ENCODE measurements at regions not wholly inside any gene's neighbourhood (a gene's known extent, or its start where the extent isn't known, plus 50 kb on each side); places are given as distances from the start of the nearest gene placed in this dataset.

- no peak overlapping the region for H2AK5ac ChIP-seq (ENCODE audit: low read length, severe bottlenecking)
- H3K36me3 ChIP-seq (ENCODE audit: control insufficient read depth in 1 of 2, insufficient read depth in 2 of 2, low read depth in 1 of 2, low read length in 2 of 2), result no peaks in the 10 kb centered on the region
- no peak overlapping the region for H2BK5ac ChIP-seq (ENCODE audit: low read depth, low read length, poor library complexity, severe bottlenecking)
- no peak for DNase-seq
- no peak overlapping the region for H3K4me3 ChIP-seq (ENCODE audit: insufficient read depth in 1 of 2, low read depth in 1 of 2, low read length in 2 of 2)
- no peak overlapping the region for H2BK15ac ChIP-seq (ENCODE audit: low read depth, poor library complexity, severe bottlenecking)
- 76% methylated on average over 5 of the region's 5 CpGs for WGBS
- H2BK12ac ChIP-seq (ENCODE audit: low read length in 2 of 2), result no peak overlapping the region
- H3K4me2 ChIP-seq (ENCODE audit: low read length, poor library complexity, severe bottlenecking), result no peak overlapping the region
- H3K14ac ChIP-seq (ENCODE audit: low read length in 2 of 2), result no peak overlapping the region
- no peaks in the 10 kb centered on the region for H3K4me1 ChIP-seq (ENCODE audit: control insufficient read depth, insufficient read depth, low read depth, low read length)
- no peak overlapping the region for H4K8ac ChIP-seq (ENCODE audit: low read length)
- no peak overlapping the region for H3K23ac ChIP-seq (ENCODE audit: low read length in 2 of 2)
- no peak overlapping the region for H3K18ac ChIP-seq (ENCODE audit: low read depth in 1 of 2, low read length in 2 of 2)
- no peaks in the 10 kb centered on the region for H3K79me1 ChIP-seq (replicated peaks; ENCODE audit: low read length, poor library complexity, severe bottlenecking)
- H3K9ac ChIP-seq (ENCODE audit: low read length), result no peak overlapping the region
- H3K27ac ChIP-seq (ENCODE audit: low read length, poor library complexity, severe bottlenecking), result no peak overlapping the region
- no peak overlapping the region for H4K91ac ChIP-seq (ENCODE audit: low read length)
- no peak overlapping the region for H2BK120ac ChIP-seq (ENCODE audit: low read depth, low read length)
- H3K27me3 ChIP-seq (ENCODE audit: control insufficient read depth in 1 of 2, insufficient read depth in 1 of 2, low read length in 2 of 2), result no peaks in the 10 kb centered on the region
- no peak overlapping the region for H2AFZ ChIP-seq (ENCODE audit: low read depth, low read length)
- H3K4ac ChIP-seq (ENCODE audit: low read depth in 1 of 2, low read length in 2 of 2), result no peak overlapping the region
- H3K9me3 ChIP-seq (ENCODE audit: control insufficient read depth, low read length), result no peaks in the 10 kb centered on the region
These were observed 529.2 kb downstream of the HAO1 start for GRCh38 chr20:7411075-7411474.

DNA sequence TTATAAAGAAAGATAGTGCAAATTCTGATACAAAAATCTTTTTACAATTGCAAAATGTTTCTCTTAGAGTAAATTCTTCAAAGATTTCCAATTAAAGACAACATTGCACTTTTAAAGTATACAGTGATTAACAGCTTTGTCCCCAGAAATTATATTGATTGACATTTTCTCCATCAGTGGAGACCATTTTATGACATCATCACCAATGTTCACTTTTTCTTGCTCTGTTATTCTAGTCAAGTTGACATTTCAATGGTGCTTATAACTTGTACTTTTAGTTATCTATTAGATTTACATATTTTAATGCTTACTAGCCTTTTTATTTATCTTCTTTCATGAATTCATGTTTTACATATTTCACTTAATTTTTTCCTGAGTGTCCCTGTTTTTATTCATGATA lies 524.8 kb downstream of the HAO1 start:
- no peak overlapping the region for H3K27ac ChIP-seq (ENCODE audit: low read length, poor library complexity, severe bottlenecking)
- no peak overlapping the region for H3K4me2 ChIP-seq (ENCODE audit: low read length, poor library complexity, severe bottlenecking)
- H2BK120ac ChIP-seq (ENCODE audit: low read depth, low read length), result no peak overlapping the region
- H3K14ac ChIP-seq (ENCODE audit: low read length in 2 of 2), result no peak overlapping the region
- no peak overlapping the region for H2AFZ ChIP-seq (ENCODE audit: low read depth, low read length)
- no peak for DNase-seq
- H3K36me3 ChIP-seq (ENCODE audit: control insufficient read depth in 1 of 2, insufficient read depth in 2 of 2, low read depth in 1 of 2, low read length in 2 of 2), result no peaks in the 10 kb centered on the region
- H2AK5ac ChIP-seq (ENCODE audit: low read length, severe bottlenecking), result no peak overlapping the region
- no peak overlapping the region for H3K4me3 ChIP-seq (ENCODE audit: insufficient read depth in 1 of 2, low read depth in 1 of 2, low read length in 2 of 2)
- no peak overlapping the region for H3K4ac ChIP-seq (ENCODE audit: low read depth in 1 of 2, low read length in 2 of 2)
- H2BK12ac ChIP-seq (ENCODE audit: low read length in 2 of 2), result no peak overlapping the region
- no peaks in the 10 kb centered on the region for H3K9me3 ChIP-seq (ENCODE audit: control insufficient read depth, low read length)
- H3K27me3 ChIP-seq (ENCODE audit: control insufficient read depth in 1 of 2, insufficient read depth in 1 of 2, low read length in 2 of 2), result no peaks in the 10 kb centered on the region
- H3K4me1 ChIP-seq (ENCODE audit: control insufficient read depth, insufficient read depth, low read depth, low read length), result no peaks in the 10 kb centered on the region
- no peak overlapping the region for H3K9ac ChIP-seq (ENCODE audit: low read length)
- H4K91ac ChIP-seq (ENCODE audit: low read length), result no peak overlapping the region
- no peaks in the 10 kb centered on the region for H3K79me1 ChIP-seq (replicated peaks; ENCODE audit: low read length, poor library complexity, severe bottlenecking)
- no peak overlapping the region for H3K23ac ChIP-seq (ENCODE audit: low read length in 2 of 2)
- H2BK5ac ChIP-seq (ENCODE audit: low read depth, low read length, poor library complexity, severe bottlenecking), result no peak overlapping the region
- H2BK15ac ChIP-seq (ENCODE audit: low read depth, poor library complexity, severe bottlenecking), result no peak overlapping the region
- H4K8ac ChIP-seq (ENCODE audit: low read length), result no peak overlapping the region
- no peak overlapping the region for H3K18ac ChIP-seq (ENCODE audit: low read depth in 1 of 2, low read length in 2 of 2)

- no peaks in the 10 kb centered on the region for H3K27me3 ChIP-seq (ENCODE audit: control insufficient read depth in 1 of 2, insufficient read depth in 1 of 2, low read length in 2 of 2)
- H2AK5ac ChIP-seq (ENCODE audit: low read length, severe bottlenecking), result no peak overlapping the region
- no peak overlapping the region for H3K4ac ChIP-seq (ENCODE audit: low read depth in 1 of 2, low read length in 2 of 2)
- H3K4me3 ChIP-seq (ENCODE audit: insufficient read depth in 1 of 2, low read depth in 1 of 2, low read length in 2 of 2), result no peak overlapping the region
- no peaks in the 10 kb centered on the region for H3K79me1 ChIP-seq (replicated peaks; ENCODE audit: low read length, poor library complexity, severe bottlenecking)
- H3K36me3 ChIP-seq (ENCODE audit: control insufficient read depth in 1 of 2, insufficient read depth in 2 of 2, low read depth in 1 of 2, low read length in 2 of 2), result no peaks in the 10 kb centered on the region
- H3K4me1 ChIP-seq (ENCODE audit: control insufficient read depth, insufficient read depth, low read depth, low read length), result no peaks in the 10 kb centered on the region
- no peak overlapping the region for H4K8ac ChIP-seq (ENCODE audit: low read length)
- H2BK120ac ChIP-seq (ENCODE audit: low read depth, low read length), result no peak overlapping the region
- H3K14ac ChIP-seq (ENCODE audit: low read length in 2 of 2), result no peak overlapping the region
- H4K91ac ChIP-seq (ENCODE audit: low read length), result no peak overlapping the region
- no peak overlapping the region for H3K18ac ChIP-seq (ENCODE audit: low read depth in 1 of 2, low read length in 2 of 2)
- H3K9me3 ChIP-seq (ENCODE audit: control insufficient read depth, low read length), result no peaks in the 10 kb centered on the region
- H3K23ac ChIP-seq (ENCODE audit: low read length in 2 of 2), result no peak overlapping the region
- no peak overlapping the region for H2BK5ac ChIP-seq (ENCODE audit: low read depth, low read length, poor library complexity, severe bottlenecking)
- no peak overlapping the region for H3K9ac ChIP-seq (ENCODE audit: low read length)
- no peak overlapping the region for H2BK15ac ChIP-seq (ENCODE audit: low read depth, poor library complexity, severe bottlenecking)
- H3K27ac ChIP-seq (ENCODE audit: low read length, poor library complexity, severe bottlenecking), result no peak overlapping the region
- no peak overlapping the region for H3K4me2 ChIP-seq (ENCODE audit: low read length, poor library complexity, severe bottlenecking)
- no peak overlapping the region for H2AFZ ChIP-seq (ENCODE audit: low read depth, low read length)
- H2BK12ac ChIP-seq (ENCODE audit: low read length in 2 of 2), result no peak overlapping the region
- no peak for DNase-seq
These were observed 523.9 kb downstream of the HAO1 start for GRCh38 chr20:7416382-7416781.

DNA sequence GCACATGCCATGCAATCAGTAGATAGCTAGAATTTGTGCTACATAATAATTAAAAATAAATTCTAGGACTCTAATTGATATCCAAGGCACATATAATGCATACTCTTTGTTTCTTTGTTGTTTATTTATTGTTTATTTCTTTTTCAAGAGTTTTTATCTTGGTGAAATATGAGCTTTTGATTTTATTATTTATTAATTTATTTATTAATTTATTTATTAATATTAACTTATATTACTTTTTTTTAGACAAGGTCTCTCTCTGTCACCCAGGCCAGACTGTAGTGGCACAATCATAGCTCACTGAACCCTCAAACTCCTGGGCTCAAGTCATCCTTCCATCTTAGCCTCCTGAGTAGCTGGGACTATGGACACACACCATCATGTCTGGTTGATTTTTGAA lies 519.9 kb downstream of the HAO1 start:
- Histone ChIP-seq H3K9ac (ENCODE audit: low read length) (no peak overlapping the region), H3K27me3 (ENCODE audit: control insufficient read depth in 1 of 2, insufficient read depth in 1 of 2, low read length in 2 of 2) (no peaks in the 10 kb centered on the region), H2BK12ac (ENCODE audit: low read length in 2 of 2) (no peak overlapping the region), H4K8ac (ENCODE audit: low read length) (no peak overlapping the region), H3K4me2 (ENCODE audit: low read length, poor library complexity, severe bottlenecking) (no peak overlapping the region), H3K27ac (ENCODE audit: low read length, poor library complexity, severe bottlenecking) (no peak overlapping the region), H3K18ac (ENCODE audit: low read depth in 1 of 2, low read length in 2 of 2) (no peak overlapping the region), H3K23ac (ENCODE audit: low read length in 2 of 2) (no peak overlapping the region), H3K36me3 (ENCODE audit: control insufficient read depth in 1 of 2, insufficient read depth in 2 of 2, low read depth in 1 of 2, low read length in 2 of 2) (no peaks in the 10 kb centered on the region), H3K79me1 (replicated peaks; ENCODE audit: low read length, poor library complexity, severe bottlenecking) (no peaks in the 10 kb centered on the region), H3K4me1 (ENCODE audit: control insufficient read depth, insufficient read depth, low read depth, low read length) (no peaks in the 10 kb centered on the region), H2BK15ac (ENCODE audit: low read depth, poor library complexity, severe bottlenecking) (no peak overlapping the region), H3K9me3 (ENCODE audit: control insufficient read depth, low read length) (no peaks in the 10 kb centered on the region), H4K91ac (ENCODE audit: low read length) (no peak overlapping the region), H2BK5ac (ENCODE audit: low read depth, low read length, poor library complexity, severe bottlenecking) (no peak overlapping the region), H3K4me3 (ENCODE audit: insufficient read depth in 1 of 2, low read depth in 1 of 2, low read length in 2 of 2) (no peak overlapping the region), H3K14ac (ENCODE audit: low read length in 2 of 2) (no peak overlapping the region), H2BK120ac (ENCODE audit: low read depth, low read length) (no peak overlapping the region), H2AFZ (ENCODE audit: low read depth, low read length) (no peak overlapping the region), H3K4ac (ENCODE audit: low read depth in 1 of 2, low read length in 2 of 2) (no peak overlapping the region), H2AK5ac (ENCODE audit: low read length, severe bottlenecking) (no peak overlapping the region)
- DNase-seq, result no peak
